Upper lobe of right lung (tissue), 1 donor: ENCODE measurements at regions not wholly inside any gene's neighbourhood (a gene's known extent, or its start where the extent isn't known, plus 50 kb on each side); places are given as distances from the start of the nearest gene placed in this dataset.

ENCODE experiments used
- ATAC-seq: fragments of 200-7000 bp; cut with Tn5 transposase; one replicate; pipeline ENCODE4 v1.9.1; 2020; ENCODE audit warnings: mild to moderate bottlenecking, moderate library complexity
- DNase-seq: peaks from one replicate; pipeline ENCODE4 v3.0.0-alpha.2; 2020
- H3K27ac ChIP-seq: fragments of 200-600 bp; one replicate; pipeline ENCODE4 v1.8.0; 2022
- H3K27me3 ChIP-seq: fragments of 200-600 bp; one replicate; pipeline ENCODE4 v1.8.0; 2022; ENCODE audit warnings: mild to moderate bottlenecking
- H3K36me3 ChIP-seq: fragments of 200-600 bp; one replicate; pipeline ENCODE4 v1.8.0; 2022
- H3K4me1 ChIP-seq: fragments of 200-600 bp; one replicate; pipeline ENCODE4 v1.8.0; 2022
- H3K4me3 ChIP-seq: fragments of 200-600 bp; one replicate; pipeline ENCODE4 v1.8.0; 2022; ENCODE audit warnings: mild to moderate bottlenecking
- H3K9me3 ChIP-seq: fragments of 200-600 bp; one replicate; pipeline ENCODE4 v1.8.0; 2022
- CTCF ChIP-seq: fragments of 200-600 bp; IDR thresholded peaks from one replicate; pipeline ENCODE4 v1.8.0; 2022; ENCODE audit warnings: antibody characterized with exemption
- intact Hi-C: fragments of 100-400 bp; cut with DNase I; formaldehyde crosslinking; loops from one replicate; pipeline ENCODE4 v1.11.0; 2022
- donor health status: DM: no; HTN: yes; CAD: no; lungs with severe emphysema.

- ATAC-seq (no peak), DNase-seq (no peak)
- H3K4me1 ChIP-seq = no peaks in the 10 kb centered on the region
- H3K36me3 ChIP-seq = no peaks in the 10 kb centered on the region
- no peak for TF ChIP-seq CTCF
- peak overlapping the region; percentile 12 for H3K4me3 ChIP-seq
- no peaks in the 10 kb centered on the region for H3K27me3 ChIP-seq
- no peaks in the 10 kb centered on the region for H3K9me3 ChIP-seq
- H3K27ac ChIP-seq = no peak overlapping the region
- intact Hi-C loops = no loop called here
These were observed 101.6 kb downstream of the DACT2 start for GRCh38 chr6:168217880-168218537.

- intact Hi-C loops = no loop called here
- H3K9me3 ChIP-seq = no peaks in the 10 kb centered on the region
- no peaks in the 10 kb centered on the region for H3K4me1 ChIP-seq
- ATAC-seq (no peak), DNase-seq (no peak)
- no peak for TF ChIP-seq CTCF
- H3K36me3 ChIP-seq = no peaks in the 10 kb centered on the region
- no peaks in the 10 kb centered on the region for H3K27me3 ChIP-seq
- no peak overlapping the region for H3K27ac ChIP-seq
- no peak overlapping the region for H3K4me3 ChIP-seq
These were observed 102.2 kb downstream of the DACT2 start for GRCh38 chr6:168217216-168217879.

GRCh38 chr6:168216751-168217191 is 102.8 kb downstream of the DACT2 start:
- no peaks in the 10 kb centered on the region for H3K4me1 ChIP-seq
- no peaks in the 10 kb centered on the region for H3K27me3 ChIP-seq
- no peak overlapping the region for H3K4me3 ChIP-seq
- no peak for TF ChIP-seq CTCF
- H3K27ac ChIP-seq = no peak overlapping the region
- H3K9me3 ChIP-seq = no peaks in the 10 kb centered on the region
- no peak for ATAC-seq
- intact Hi-C loops = no loop called here
- DNase-seq = no peak
- H3K36me3 ChIP-seq = no peaks in the 10 kb centered on the region

GRCh38 chr6:168216117-168216516 is 103.5 kb downstream of the DACT2 start:
- ATAC-seq = no peak
- H3K27ac ChIP-seq = no peak overlapping the region
- H3K4me3 ChIP-seq = no peak overlapping the region
- TF ChIP-seq CTCF = no peak
- H3K27me3 ChIP-seq = no peaks in the 10 kb centered on the region
- intact Hi-C loops = no loop called here
- no peaks in the 10 kb centered on the region for H3K4me1 ChIP-seq
- H3K36me3 ChIP-seq = no peaks in the 10 kb centered on the region
- no peak for DNase-seq
- H3K9me3 ChIP-seq = no peaks in the 10 kb centered on the region

GRCh38 chr6:168215121-168215808 is 104.3 kb downstream of the DACT2 start:
- no peak for DNase-seq
- H3K27me3 ChIP-seq = no peaks in the 10 kb centered on the region

More at GRCh38 chr6:168215121-168215808, 104.3 kb downstream of the DACT2 start:
- intact Hi-C loops = no loop called here
- no peak for ATAC-seq
- Histone ChIP-seq H3K27ac (no peak overlapping the region), H3K36me3 (no peaks in the 10 kb centered on the region), H3K4me3 (no peak overlapping the region), H3K4me1 (no peaks in the 10 kb centered on the region), H3K9me3 (no peaks in the 10 kb centered on the region)
- TF ChIP-seq CTCF = no peak
